ENCODE measurements at regions not wholly inside any gene's neighbourhood (a gene's known extent, or its start where the extent isn't known, plus 50 kb on each side); places are given as distances from the start of the nearest gene placed in this dataset.

DNA sequence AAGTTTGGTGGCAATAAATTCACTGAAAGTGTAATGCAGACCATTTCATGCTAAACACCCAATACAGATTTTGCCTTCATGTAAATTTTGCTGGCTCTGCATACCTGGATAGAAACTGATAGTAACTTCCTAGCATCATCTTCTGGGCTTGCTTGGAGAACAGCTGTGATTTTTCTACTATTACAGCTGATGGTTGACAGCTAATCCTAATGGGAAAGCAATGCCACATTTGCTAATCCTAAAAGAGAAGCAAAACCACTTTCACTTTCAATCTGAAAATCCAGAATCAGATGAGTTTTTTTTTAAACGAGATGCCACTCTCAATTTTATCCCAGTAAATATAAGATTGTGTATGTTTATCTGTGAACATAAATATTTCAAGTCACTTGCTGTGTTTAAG, 1035.9 kb downstream of the TRHDE start:
- TF ChIP-seq ZNF274 (IDR thresholded peaks at IDR 0.05; ENCODE audit: low read depth, low read length) (no peak), SUZ12 (IDR thresholded peaks at IDR 0.05; ENCODE audit: extremely low read depth, insufficient read depth, insufficient read length) (no peak)
